ENCODE measurements at regions not wholly inside any gene's neighbourhood (a gene's known extent, or its start where the extent isn't known, plus 50 kb on each side); places are given as distances from the start of the nearest gene placed in this dataset.

DNA sequence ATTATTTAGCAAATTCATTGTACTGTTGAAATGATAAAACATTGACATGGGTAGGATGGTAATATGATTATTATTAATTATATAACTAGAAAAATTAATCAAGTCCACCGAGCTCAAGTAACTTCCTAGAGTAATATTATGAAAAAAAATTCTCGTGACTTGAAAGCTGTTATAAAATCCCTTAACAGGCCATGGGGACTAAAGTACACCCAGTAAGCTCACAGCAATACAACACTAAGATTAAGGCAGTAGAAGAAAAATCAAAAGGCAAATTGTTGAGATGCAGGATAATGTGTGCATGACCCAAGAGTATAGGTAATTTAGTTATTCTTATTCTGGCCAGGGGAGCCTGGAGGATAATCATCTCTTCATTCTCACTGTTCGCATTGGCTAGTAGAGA lies 162.6 kb upstream of the LRIG3 start:
- no peaks in the 10 kb centered on the region for H3K4me1 ChIP-seq (ENCODE audit: control insufficient read depth, insufficient read depth, low read length)
- ATAC-seq = no peak
- H3K4me3 ChIP-seq (ENCODE audit: low read depth in 2 of 2, low read length in 2 of 2) = no peak overlapping the region
- H3K27me3 ChIP-seq (ENCODE audit: control insufficient read depth, insufficient read depth, low read length) = no peaks in the 10 kb centered on the region
- in situ Hi-C loops (cut with HindIII; ENCODE audit: low pct_unique_long_range_greater_than_20kb, low sequenced_read_pairs) (no loop called here), intact Hi-C loops (cut with micrococcal nuclease; ENCODE audit: unreplicated experiment) (loop anchor here (10.0 kb wide), 3 partner anchors 538 to 1098 kb away; no protein-coding TSS in a partner anchor)
- ChIA-PET CTCF (no interaction called here), POLR2A (no interaction called here)
- H3K36me3 ChIP-seq (ENCODE audit: control insufficient read depth, insufficient read depth, low read length) = no peaks in the 10 kb centered on the region
- BruUV-seq (replicated peaks) = no TSS peak
- DNase-seq (ENCODE audit: low read depth, low spot score) = no peak
- TF ChIP-seq POLR2AphosphoS5 (IDR thresholded peaks at IDR 0.05; ENCODE audit: low read depth, low read length) = no peak
- no peak for TF ChIP-seq CTCF (IDR thresholded peaks at IDR 0.05)
- TF ChIP-seq SIN3A (IDR thresholded peaks at IDR 0.05; ENCODE audit: borderline replicate concordance, insufficient read depth, low read depth, low read length) = no peak
- no peak for TF ChIP-seq REST (IDR thresholded peaks at IDR 0.05; ENCODE audit: insufficient read depth in 1 of 2, low read depth in 2 of 2, low read length in 1 of 2)
- no peak for TF ChIP-seq TCF7L2 (IDR thresholded peaks at IDR 0.05; ENCODE audit: low read depth, low read length)
- H3K27ac ChIP-seq (ENCODE audit: low read length) = no peak overlapping the region
- no peaks in the 10 kb centered on the region for H3K9me3 ChIP-seq (ENCODE audit: control insufficient read depth, insufficient read depth, low read depth, low read length)

GRCh38 chr12:59080101-59080500 lies 159.8 kb upstream of the LRIG3 start:
- Histone ChIP-seq H3K9me3 (ENCODE audit: control insufficient read depth, insufficient read depth, low read depth, low read length) (no peaks in the 10 kb centered on the region), H3K27me3 (ENCODE audit: control insufficient read depth, insufficient read depth, low read length) (no peaks in the 10 kb centered on the region; the same call in 1 of the 2 replicates), H3K27ac (ENCODE audit: low read length) (no peak overlapping the region), H3K4me3 (ENCODE audit: low read depth in 2 of 2, low read length in 2 of 2) (no peak overlapping the region), H3K4me1 (ENCODE audit: control insufficient read depth, insufficient read depth, low read length) (no peaks in the 10 kb centered on the region), H3K36me3 (ENCODE audit: control insufficient read depth, insufficient read depth, low read length) (no peaks in the 10 kb centered on the region)
- intact Hi-C loops (cut with micrococcal nuclease; ENCODE audit: unreplicated experiment) (loop anchor here (10.0 kb wide), 3 partner anchors 535 to 1095 kb away; no protein-coding TSS in a partner anchor), in situ Hi-C loops (cut with HindIII; ENCODE audit: low pct_unique_long_range_greater_than_20kb, low sequenced_read_pairs) (no loop called here)
- CTCF ChIA-PET = no interaction called here
- ATAC-seq (no peak), DNase-seq (ENCODE audit: low read depth, low spot score) (no peak)
- POLR2A ChIA-PET = no interaction called here
- BruUV-seq (replicated peaks) = no TSS peak
- TF ChIP-seq TCF7L2 (IDR thresholded peaks at IDR 0.05; ENCODE audit: low read depth, low read length) = no peak
- TF ChIP-seq REST (IDR thresholded peaks at IDR 0.05; ENCODE audit: insufficient read depth in 1 of 2, low read depth in 2 of 2, low read length in 1 of 2) = no peak
- TF ChIP-seq SIN3A (IDR thresholded peaks at IDR 0.05; ENCODE audit: borderline replicate concordance, insufficient read depth, low read depth, low read length) = no peak
- TF ChIP-seq POLR2AphosphoS5 (IDR thresholded peaks at IDR 0.05; ENCODE audit: low read depth, low read length) = no peak
- TF ChIP-seq CTCF (IDR thresholded peaks at IDR 0.05) = no peak
